OCI-LY3 (cell line): ENCODE measurements at regions not wholly inside any gene's neighbourhood (a gene's known extent, or its start where the extent isn't known, plus 50 kb on each side); places are given as distances from the start of the nearest gene placed in this dataset.

Experiments used
- H2AFZ ChIP-seq: fragments of 200-600, 300-600 bp; shearing (Covaris generic); 2 replicates; pipeline ENCODE4 v1.6.0; 2014; ENCODE audit warnings: antibody characterized with exemption, low read depth, low read length
- H3K27ac ChIP-seq: fragments of 200-600, 300-600 bp; sonication (generic); 2 replicates; pipeline ENCODE4 v1.5.1; 2014; ENCODE audit warnings: mild to moderate bottlenecking, low read length, moderate library complexity, mixed read lengths
- H3K27me3 ChIP-seq: fragments of 200-600, 300-600 bp; sonication (generic); 2 replicates; pipeline ENCODE4 v1.6.1; 2014; ENCODE audit warnings: low read depth, low read length, mixed read lengths
- H3K36me3 ChIP-seq: fragments of 200-600, 300-600 bp; sonication (generic); replicated peaks from 2 replicates; pipeline ENCODE3; 2014; ENCODE audit warnings: low read depth, low read length, mixed read lengths
- H3K4me1 ChIP-seq: fragments of 300-600, 200-600 bp; sonication (generic); 2 replicates; pipeline ENCODE4 v1.6.1; 2014; ENCODE audit warnings: low read length, mixed read lengths
- H3K4me2 ChIP-seq: fragments of 200-600, 300-600 bp; sonication (generic); 2 replicates; pipeline ENCODE4 v1.6.1; 2014; ENCODE audit warnings: low read length, mixed read lengths
- H3K4me3 ChIP-seq: fragments of 300-600, 200-600 bp; sonication (generic); 2 replicates; pipeline ENCODE4 v1.5.1; 2014; ENCODE audit warnings: antibody characterized with exemption, mild to moderate bottlenecking, low read length, moderate library complexity
- H3K79me2 ChIP-seq: fragments of 300-600, 200-600 bp; shearing (Covaris generic); 2 replicates; pipeline ENCODE4 v1.6.1; 2014; ENCODE audit warnings: mild to moderate bottlenecking, low read length, mixed read lengths
- H3K9ac ChIP-seq: fragments of 300-600, 200-600 bp; shearing (Covaris generic); 2 replicates; pipeline ENCODE4 v1.6.0; 2014; ENCODE audit warnings: mild to moderate bottlenecking, low read length, moderate library complexity
- H3K9me3 ChIP-seq: fragments of 200-600, 300-600 bp; shearing (Covaris generic); 2 replicates; pipeline ENCODE4 v1.6.1; 2014; ENCODE audit warnings: low read length, mixed read lengths; ENCODE audit not compliant: insufficient read depth
- H4K20me1 ChIP-seq: fragments of 200-600, 300-600 bp; sonication (generic); 2 replicates; pipeline ENCODE4 v1.6.1; 2016; ENCODE audit warnings: low read length, mixed read lengths; ENCODE audit not compliant: insufficient read depth
- CTCF ChIP-seq: fragments of 200-600, 300-600 bp; sonication (generic); IDR thresholded peaks from 2 replicates; pipeline ENCODE4 v1.5.1; 2014; ENCODE audit warnings: antibody characterized with exemption, low read length, low read depth
- EZH2phosphoT487 ChIP-seq: fragments of 200-600 bp; shearing (Covaris generic); IDR thresholded peaks from 2 replicates; pipeline ENCODE4 v1.6.1; 2018; ENCODE audit warnings: antibody characterized with exemption, mixed run types, low read depth

- no peaks in the 10 kb centered on the region for H4K20me1 ChIP-seq
- H3K9ac ChIP-seq = peak overlapping the region; percentile 66
- peak overlapping the region; percentile 79; the same call in 1 of the 2 replicates for H2AFZ ChIP-seq
- no peaks in the 10 kb centered on the region for H3K27me3 ChIP-seq
- TF ChIP-seq CTCF = no peak
- TF ChIP-seq EZH2phosphoT487 = no peak
- peak overlapping the region; percentile 99 for H3K27ac ChIP-seq
- peak overlapping the region; percentile 63 for H3K4me2 ChIP-seq
- peaks cover 15% of the 10 kb centered on the region for H3K36me3 ChIP-seq
- peak overlapping the region; percentile 40 for H3K4me3 ChIP-seq
- H3K9me3 ChIP-seq = peaks cover 17% of the 10 kb centered on the region; the same call in 1 of the 2 replicates
- H3K79me2 ChIP-seq = no peaks in the 10 kb centered on the region
- H3K4me1 ChIP-seq = peaks cover 34% of the 10 kb centered on the region
Measured at GRCh38 chrX:37075892-37076595, 67.9 kb downstream of the FAM47C start.

GRCh38 chrX:37076983-37077382 is 68.8 kb downstream of the FAM47C start:
- Histone ChIP-seq H3K27me3 (no peaks in the 10 kb centered on the region), H3K4me3 (peak overlapping the region; percentile 40), H3K9me3 (peaks cover 17% of the 10 kb centered on the region; the same call in 1 of the 2 replicates), H4K20me1 (no peaks in the 10 kb centered on the region), H3K79me2 (no peaks in the 10 kb centered on the region), H2AFZ (0 out of 2 replicates have a peak overlapping the region, but pooled peaks have one; percentile 79), H3K4me2 (peak overlapping the region; percentile 63), H3K9ac (peak overlapping the region; percentile 66), H3K4me1 (peaks cover 34% of the 10 kb centered on the region), H3K27ac (peak overlapping the region; percentile 99), H3K36me3 (peaks cover 15% of the 10 kb centered on the region)
- TF ChIP-seq CTCF = no peak
- TF ChIP-seq EZH2phosphoT487 = no peak

- no peak for TF ChIP-seq CTCF
- TF ChIP-seq EZH2phosphoT487 = no peak
- Histone ChIP-seq H3K79me2 (no peaks in the 10 kb centered on the region), H3K4me2 (peak overlapping the region; percentile 63; the same call in 1 of the 2 replicates), H3K4me3 (no peak overlapping the region), H3K27ac (peak overlapping the region; percentile 99), H3K27me3 (no peaks in the 10 kb centered on the region), H4K20me1 (no peaks in the 10 kb centered on the region), H3K9me3 (peaks cover 17% of the 10 kb centered on the region; the same call in 1 of the 2 replicates), H3K9ac (no peak overlapping the region), H3K4me1 (peaks cover 34% of the 10 kb centered on the region), H3K36me3 (peaks cover 15% of the 10 kb centered on the region), H2AFZ (no peak overlapping the region)
Measured at GRCh38 chrX:37077646-37078433, 69.7 kb downstream of the FAM47C start.

GRCh38 chrX:37078434-37078703 is 70.2 kb downstream of the FAM47C start:
- H3K36me3 ChIP-seq = peaks cover 15% of the 10 kb centered on the region
- H3K27ac ChIP-seq = no peak overlapping the region
- no peak overlapping the region for H2AFZ ChIP-seq
- no peak overlapping the region for H3K4me2 ChIP-seq
- H3K79me2 ChIP-seq = no peaks in the 10 kb centered on the region
- no peaks in the 10 kb centered on the region for H3K27me3 ChIP-seq
- peaks cover 17% of the 10 kb centered on the region; the same call in 1 of the 2 replicates for H3K9me3 ChIP-seq
- TF ChIP-seq CTCF (no peak), EZH2phosphoT487 (no peak)
- H3K4me1 ChIP-seq = peaks cover 34% of the 10 kb centered on the region
- no peak overlapping the region for H3K9ac ChIP-seq
- H3K4me3 ChIP-seq = no peak overlapping the region
- no peaks in the 10 kb centered on the region for H4K20me1 ChIP-seq
